Stimulated activated CD4-positive, alpha-beta T cell treated with anti-CD3 and anti-CD28 coated beads, Interleukin-2, amount 100 ng/mL, for 24 hours (primary cell): ENCODE measurements at regions not wholly inside any gene's neighbourhood (a gene's known extent, or its start where the extent isn't known, plus 50 kb on each side); places are given as distances from the start of the nearest gene placed in this dataset.
"Not testable (repeated sequence)": the region's sequence is repeated elsewhere in the genome, so short reads cannot be mapped to it uniquely, and the experiment has no call there.

Experiments
- DNase-seq, 2 donors: peaks; one replicate each; pipeline ENCODE4 v3.0.0-alpha.2; 2020

DNA sequence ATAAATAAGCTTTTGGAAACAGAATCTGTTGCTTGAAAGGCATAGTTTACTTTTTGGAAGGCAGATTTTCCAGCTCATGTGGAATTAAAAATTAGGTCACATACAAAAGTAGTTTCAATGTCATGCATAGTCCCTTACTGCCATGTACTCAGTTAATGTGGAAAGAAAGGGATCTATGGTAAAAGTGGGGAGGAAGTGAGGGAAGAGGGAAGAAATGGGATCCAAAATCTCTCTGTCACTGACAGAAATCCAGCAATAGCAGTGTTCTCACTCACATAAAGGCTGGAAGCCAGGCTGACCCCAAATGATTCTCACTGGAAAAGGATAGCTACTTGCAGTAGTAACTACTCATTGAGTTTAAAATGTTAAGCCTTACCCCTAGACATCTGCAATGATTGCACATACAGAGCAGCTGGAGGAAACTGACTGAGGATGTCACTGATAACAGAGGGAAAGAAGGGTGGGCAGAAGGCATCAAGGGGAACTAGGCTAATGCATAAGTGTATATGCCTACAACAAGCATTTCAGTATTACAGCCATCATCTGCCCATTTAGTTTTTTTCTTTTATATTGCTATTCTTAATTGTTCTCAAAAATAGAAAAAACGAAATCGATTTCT, 445.6 kb downstream of the FAT4 start:
- DNase-seq = no peak

DNA sequence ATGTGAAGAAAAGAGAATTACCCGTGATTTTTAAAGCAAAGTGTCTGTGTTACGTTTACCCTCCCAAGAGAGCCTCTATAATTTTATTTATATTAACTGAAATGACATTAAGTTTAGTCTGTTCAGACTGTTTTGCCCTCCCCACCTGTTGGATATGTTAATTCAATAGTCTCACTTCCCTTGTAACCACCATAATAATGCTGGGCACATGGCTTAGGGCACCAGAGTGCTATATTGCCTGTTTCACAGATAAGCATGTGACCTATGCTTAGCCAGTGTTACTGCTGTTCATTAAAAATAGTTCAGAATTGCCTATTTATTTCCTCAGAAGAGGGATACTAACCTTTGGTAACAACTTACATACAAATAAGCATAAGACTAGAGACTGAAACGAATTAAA, 446.2 kb downstream of the FAT4 start:
- no peak for DNase-seq

DNA sequence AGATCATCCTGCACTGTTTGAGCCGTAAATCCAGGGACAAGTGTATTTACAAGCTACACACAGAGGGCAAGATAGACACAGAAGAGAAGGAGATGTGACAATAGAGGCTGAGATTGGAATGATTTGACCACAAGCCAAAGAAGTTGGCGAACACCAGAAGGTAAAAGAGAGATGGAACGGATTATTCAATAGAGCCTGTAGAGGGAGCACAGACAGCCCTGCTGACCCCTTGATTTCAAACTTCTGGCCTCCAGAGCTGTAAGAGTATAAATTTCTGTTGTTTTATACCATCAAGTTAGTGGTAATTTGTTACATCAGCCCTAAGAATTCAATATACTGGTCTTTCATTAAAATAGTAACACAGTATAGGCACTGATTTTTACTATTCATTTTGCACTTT, 447.8 kb downstream of the FAT4 start:
- DNase-seq = no peak

DNA sequence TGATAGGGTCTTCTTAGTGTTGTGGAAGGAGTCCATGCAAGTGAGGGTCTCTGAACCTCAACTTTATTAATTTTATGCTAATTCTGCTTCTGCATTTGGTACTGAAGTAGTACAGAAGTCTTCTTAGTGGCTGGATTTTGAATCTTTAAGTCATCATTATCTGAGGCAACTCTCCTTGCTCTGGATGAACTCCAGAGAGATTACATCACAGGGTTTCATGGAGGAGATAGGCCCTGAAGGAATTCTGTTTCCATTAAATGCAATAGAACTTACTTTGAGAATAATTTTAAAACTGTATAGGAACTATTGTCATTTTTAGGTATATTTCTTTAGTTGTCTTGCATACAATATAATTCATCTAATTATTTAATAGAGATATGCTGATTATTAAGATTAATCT, 451.2 kb downstream of the FAT4 start:
- DNase-seq = no peak

DNA sequence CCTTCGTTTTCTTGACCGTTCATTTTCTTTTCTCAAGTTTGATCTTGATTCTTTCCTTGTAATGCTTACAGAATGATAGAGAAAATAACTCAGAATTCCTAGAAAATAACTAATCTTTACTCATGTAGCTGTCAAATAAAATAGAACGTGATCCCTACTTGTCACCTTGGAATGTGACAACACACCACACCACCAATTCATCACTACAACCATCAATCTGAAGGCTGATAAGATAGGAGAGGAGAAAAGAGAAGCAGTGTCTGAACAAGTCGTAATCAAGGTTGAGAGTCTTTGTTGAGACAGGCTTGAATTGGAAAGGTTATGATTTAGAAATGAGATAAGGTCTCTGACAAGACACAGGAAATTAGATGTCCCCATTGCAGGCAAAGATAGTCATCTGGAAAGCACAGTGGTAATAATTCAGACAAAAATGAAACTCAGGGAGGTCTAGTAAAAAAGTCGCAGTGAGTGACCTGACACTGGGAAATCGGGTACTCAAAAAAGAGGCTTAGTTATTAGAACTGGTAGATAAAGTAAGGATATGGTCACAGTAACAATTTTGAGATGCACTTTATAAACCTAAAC, 456.2 kb downstream of the FAT4 start:
- DNase-seq = no peak

DNA sequence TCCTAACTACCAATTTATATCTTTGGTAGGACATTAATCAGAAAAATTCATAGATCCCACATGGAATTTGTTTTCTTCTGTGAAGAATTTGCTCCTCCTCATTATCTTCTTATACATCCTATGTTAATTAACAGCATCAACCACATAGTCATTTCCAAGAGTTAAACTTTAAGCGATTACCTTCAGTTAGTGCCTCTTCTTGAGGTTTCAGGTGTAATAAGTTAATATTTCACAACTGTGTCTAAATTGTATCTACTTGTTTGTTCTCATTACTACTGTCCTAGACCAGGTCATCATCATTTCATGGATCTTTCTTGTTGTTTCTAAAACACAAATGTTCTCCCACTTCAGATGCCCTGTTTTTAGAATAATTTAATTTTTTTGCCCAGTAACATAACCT, 457.9 kb downstream of the FAT4 start:
- no peak for DNase-seq

DNA sequence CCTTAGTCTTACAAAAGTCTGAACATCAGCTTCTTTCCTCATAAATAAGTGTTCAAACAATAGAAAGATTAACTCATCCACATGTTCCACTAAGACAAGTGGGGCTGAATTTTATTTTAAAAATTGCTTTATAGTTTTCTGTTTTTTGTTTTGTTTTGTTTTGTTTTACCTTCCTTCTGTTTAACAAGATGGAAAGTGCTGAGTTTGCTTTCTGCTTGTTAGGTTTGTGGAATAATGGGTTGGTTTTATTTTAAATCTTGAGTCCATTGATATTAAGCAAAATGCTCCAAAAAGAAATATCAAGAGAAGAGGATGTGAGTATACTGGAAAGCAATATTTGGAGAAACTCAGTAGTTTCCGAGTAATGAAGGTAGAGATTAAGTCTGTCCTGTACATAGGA, 458.7 kb downstream of the FAT4 start:
- no peak for DNase-seq

DNA sequence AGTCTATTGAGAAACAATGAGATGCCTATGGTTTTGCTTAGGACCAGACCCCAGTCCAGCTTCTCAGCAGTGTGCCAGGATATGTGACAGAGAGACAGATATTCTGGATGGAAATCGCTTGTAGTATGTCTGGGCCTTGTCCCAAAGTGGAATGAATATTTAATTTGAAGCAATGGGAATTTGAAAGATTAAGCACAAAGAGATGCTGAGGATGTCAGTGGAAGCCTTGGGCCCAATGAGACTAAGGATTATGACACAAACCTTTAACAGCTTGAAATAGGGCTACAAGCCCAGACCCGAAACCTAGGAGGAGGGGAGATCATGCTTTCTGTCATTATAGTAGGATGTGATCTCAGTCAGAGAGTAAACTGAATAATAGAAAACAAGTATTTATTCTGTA, 459.2 kb downstream of the FAT4 start:
- no peak for DNase-seq

DNA sequence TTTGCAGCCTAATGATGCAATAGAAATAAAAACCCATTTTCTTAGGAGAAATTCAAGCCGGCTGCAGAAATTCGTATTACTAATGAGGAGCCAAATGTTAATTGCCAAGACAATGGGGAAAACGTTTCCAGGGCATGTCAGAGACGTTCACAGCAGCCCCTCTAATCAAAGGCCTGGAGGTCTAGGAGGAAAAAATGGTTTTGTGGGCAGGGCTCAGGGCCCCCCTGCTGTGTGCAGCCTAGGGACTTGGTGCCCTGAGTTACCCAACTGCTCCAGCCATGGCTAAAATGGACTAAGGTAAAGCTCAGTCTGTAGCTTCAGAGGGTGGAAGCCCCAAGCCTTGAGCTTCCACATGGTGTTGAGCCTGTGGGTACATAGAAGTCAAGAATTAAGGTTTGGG, 461.4 kb downstream of the FAT4 start:
- no peak for DNase-seq

DNA sequence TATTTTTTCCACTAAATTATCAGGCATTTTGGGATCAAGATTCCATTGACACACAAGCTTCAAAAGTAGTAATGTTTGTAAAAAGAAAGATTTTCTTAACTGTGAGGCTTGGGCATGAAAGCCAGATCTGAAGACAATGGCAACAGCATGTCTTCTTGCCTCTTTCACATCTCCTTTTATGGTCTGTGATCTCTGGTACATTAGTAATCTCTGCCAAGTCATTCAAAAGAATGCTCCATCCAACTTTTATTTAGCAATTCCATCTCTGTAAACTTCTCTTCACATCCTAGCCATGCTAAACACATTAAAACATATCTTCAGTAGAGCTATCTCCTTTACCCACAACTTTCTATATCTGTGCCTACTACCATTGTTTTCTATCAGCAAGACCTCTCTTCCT, 465.4 kb downstream of the FAT4 start:
- DNase-seq = no peak

DNA sequence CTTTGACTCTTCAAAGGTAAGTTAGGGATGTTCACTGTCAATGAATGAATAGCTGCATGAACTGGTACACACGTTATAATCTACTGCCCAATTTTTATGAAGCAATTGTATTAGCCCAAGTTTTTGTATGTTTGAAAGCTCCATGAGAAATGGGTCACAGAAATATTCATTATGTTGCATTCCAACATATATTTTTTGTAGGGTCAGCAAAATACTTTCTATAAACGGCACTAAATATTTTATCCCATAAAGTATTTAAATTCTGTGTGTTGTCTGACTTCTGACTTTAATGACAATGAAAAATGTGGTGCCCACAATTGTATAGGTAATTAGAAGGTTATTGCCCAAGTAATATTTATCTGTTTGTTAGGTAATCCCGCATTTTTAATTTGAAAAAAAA, 466.0 kb downstream of the FAT4 start:
- no peak for DNase-seq

DNA sequence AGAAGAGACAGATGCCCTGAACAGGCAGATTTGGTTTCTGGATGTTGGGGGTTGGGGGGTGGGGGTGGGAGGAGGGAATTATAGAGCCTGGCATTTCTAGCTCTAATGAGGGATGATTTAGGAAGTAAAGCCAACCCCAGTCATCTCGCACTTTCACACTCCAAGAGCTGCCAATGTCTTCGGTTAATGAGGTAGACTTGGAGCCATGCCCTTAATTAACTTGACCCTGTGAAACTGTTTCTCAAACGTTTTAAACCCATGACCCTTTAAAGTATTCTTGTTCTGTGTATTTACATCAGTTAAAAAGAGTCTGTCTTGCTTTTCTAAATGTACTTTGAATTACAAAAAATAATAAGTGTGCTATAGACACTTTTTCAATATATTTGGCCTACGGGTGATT, 466.9 kb downstream of the FAT4 start:
- no peak for DNase-seq

DNA sequence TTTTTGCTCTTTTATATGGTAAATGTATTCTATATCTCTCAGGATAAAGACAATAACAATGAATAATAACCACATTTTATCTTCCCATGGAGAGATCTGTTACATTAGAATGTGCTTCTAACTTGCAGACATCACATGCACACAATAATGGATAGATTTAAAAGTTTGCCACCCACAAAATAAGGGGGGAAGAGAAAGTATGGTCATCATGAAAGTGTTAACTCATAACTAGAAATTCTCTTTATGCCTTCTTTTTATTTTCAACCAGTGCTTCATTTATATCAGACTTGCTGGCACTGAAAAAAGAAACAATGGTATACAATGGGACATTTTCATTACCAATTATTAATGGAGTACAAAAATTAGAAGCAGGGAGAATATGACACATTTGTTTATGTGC, 470.0 kb downstream of the FAT4 start:
- no peak for DNase-seq

DNA sequence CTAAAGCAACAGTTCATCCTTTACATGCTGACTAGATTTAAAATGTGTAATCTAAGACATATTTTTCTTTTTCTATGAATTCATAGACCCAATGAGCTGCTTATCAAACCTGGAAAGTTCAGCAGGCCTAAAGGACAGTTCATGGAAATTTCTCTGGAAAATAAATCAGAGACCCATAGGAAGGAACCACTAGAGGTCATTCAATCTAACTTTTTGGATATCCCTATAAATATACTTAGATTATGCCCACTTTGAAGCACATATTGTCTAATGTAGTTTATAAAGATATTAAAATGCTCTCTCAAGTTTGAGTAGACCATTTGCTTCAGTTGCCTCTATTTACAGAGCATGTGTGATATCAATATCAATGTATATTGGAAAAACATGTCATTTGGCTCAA, 473.0 kb downstream of the FAT4 start:
- DNase-seq = no peak

DNA sequence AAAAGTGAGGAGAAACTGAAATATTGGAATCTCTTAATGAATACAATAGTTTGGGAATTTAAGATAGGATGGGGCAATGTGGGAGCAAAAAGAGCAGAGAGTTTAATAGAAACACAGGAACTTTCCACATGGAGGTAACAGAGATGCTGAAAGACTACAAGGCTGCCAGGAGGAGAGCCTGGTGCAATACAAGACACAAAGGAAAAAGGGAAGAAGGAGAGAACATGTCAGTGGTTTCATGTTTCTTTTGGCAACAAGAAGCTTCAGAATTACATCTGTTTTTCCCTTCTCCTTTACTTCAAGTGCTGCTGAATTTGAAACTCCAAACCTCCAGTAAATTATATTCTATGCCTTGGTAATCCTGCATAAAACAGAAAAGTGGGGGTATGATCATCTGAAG, 474.3 kb downstream of the FAT4 start:
- no peak for DNase-seq

DNA sequence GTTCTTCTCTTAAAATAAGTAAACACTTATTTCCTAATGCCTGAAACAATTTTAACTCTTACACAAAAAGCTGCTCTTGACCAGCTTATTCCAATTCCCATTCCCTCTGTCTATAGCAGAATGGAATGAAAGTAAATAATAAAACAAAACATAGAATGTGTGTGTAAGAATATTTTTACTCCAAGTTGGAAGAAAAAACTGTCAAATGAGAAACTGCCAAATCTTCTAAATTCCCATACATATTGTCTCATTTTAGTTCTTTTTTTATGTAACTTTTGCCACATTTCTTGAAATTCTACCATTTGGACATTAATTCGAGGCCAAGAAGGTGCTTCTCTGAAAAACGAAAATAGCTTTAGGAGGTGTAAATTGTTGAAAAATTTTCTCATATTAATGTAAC, 477.1 kb downstream of the FAT4 start:
- no peak for DNase-seq

DNA sequence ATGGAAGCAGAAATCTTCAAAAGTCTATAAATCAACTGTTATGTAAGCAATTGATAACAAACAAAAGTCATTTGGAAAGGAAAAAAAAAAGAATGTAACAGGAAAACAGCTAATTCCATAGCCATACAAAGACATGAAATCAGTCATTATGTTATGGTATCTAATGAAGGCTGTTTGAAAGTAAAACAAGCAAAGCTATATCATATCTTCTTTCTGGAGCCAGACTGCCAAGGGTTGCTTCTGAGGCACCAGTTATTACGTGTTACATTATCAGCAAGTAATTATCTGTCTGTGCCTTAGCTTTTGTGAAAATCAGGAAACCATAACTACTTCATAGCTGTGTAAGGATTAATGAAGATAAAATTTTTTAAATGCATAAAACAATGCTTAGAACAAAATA, 480.2 kb downstream of the FAT4 start:
- no peak for DNase-seq

DNA sequence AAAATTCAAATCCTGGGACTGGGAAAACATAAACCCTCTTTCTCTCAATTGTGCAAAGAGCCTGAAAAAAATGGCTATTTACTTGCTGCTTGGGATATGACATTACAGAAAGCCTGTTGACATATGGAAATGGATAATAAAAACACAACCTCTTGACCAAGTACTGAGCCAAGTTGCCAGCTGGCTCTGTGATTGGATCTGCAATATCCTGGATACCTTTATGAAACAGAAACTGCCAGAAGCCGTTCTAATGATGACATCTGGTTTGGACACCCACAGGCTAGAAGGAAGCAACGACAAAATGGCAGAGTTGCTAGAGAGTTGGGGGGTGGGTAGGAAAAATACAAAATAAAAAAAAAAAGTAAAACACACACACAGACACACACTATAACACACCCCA, 481.4 kb downstream of the FAT4 start:
- DNase-seq = no peak

DNA sequence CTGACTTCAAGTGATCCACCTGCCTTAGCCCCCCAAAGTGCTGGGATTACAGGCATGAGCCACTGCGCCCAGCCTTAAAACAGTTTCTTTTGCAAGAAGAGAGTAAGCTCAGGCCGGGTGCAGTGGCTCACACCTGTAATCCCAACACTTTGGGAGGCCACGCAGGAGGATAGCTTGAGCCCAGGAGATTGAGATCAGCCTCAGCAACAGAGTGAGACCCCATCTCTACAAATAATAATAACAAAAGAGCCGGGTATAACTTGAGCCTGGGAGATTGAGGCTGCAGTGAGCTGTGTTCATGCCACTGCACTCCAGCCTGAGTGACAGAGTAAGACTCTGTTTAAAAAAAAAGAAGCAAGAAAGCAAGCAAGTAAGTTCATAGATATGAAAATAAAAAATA, 482.9 kb downstream of the FAT4 start:
- DNase-seq = not testable (repeated sequence)

DNA sequence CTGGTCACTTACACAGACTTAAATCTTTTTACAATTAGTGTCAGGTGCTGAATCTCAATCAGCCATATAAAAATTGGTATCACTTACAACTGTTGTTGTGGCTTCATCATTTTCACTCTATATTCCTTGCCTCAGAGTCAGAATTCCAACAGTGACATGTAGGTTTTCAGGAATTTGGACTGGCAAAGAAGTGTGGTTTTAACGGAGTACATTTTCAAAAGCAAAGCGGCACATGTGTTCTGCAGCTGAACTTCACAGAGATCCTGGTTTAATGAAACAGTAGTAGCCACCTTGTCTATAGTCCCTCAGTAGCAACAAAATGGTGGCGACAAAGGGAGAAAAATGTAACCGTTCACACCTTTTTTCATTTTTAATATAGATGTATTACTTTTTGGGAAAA, 486.6 kb downstream of the FAT4 start:
- no peak for DNase-seq

DNA sequence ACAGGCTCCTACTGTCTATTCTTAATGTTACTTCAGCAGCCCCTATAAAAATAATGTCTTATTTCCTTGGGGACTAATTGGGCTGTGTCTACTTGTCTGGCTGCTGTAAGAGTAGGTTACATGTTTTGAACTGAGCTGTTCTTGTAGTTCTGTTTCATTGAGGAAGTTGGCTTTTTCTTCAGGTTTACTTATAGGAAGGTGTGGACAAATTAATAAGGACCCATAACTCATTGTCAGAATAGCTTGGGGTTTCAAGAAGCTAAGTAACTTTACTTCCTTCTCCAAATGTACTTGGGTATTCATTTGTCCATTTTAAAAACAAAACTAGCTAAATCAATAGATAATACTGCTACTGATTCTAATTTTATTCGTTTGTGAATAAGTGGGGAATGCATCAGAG, 487.2 kb downstream of the FAT4 start:
- DNase-seq = no peak

DNA sequence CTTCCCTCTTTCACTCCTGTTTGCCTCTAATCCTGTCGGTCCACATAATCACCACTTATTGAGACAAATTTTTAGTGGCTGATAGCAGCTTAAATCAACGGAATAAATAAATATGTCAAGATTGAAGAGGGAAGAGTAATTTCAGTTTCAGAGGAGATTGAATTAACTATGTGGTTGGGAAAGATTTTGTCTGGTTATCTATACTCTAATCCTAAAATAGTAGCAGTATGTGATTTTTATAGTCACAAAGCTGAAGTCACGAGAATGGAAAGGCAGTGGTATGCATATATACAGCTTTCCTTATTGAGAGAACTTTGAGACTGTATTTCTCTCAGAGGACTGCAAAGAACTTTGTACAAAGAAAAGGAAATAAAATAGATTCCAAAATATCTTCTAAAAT, 493.3 kb downstream of the FAT4 start:
- no peak for DNase-seq

DNA sequence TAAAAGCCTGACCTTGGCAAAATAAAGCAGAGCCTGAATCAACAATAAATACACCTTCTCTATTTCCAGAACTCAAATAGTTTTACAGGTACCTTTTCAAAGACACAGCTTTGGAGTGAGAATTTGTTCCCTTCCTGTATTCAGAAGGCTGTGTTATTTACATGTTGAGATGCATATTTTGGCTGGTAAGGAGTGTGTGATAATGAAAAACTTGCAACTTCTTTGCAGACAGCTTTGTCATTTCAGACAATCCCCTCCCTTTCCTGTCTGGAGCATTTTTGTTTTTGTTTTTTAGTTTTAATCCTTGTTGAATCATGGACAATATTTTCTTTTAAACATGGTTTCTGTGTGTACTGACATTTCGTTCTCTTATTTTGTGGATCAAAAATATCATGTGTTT, 493.8 kb downstream of the FAT4 start:
- no peak for DNase-seq

DNA sequence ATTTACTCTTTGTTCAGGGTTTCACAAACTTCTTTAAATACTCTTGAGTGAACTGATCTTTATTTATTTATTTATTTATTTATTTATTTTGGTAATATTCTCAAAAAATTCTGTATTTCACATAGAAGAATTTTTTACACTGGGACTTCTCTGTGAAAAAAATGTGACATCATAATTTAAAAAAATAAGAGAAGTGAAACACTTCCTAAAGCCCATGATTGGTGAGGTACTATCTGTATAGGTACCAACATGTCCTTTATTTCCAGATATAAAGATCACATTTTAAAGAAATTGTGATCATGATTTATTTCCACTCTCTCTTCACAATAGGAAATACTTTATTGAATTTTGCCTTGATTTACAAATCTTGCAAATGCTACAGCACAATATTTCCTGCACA, 497.1 kb downstream of the FAT4 start:
- no peak for DNase-seq
